GM19351 (cell line): ENCODE measurements at regions not wholly inside any gene's neighbourhood (a gene's known extent, or its start where the extent isn't known, plus 50 kb on each side); places are given as distances from the start of the nearest gene placed in this dataset.
"Not testable (repeated sequence)": the region's sequence is repeated elsewhere in the genome, so short reads cannot be mapped to it uniquely, and the experiment has no call there.

ENCODE experiments used
- ATAC-seq: cut with Tn5 transposase; IDR thresholded peaks from one replicate; pipeline ENCODE4 v1.9.1; 2021; ENCODE audit warnings: mild to moderate bottlenecking, moderate library complexity; ENCODE audit not compliant: unreplicated experiment

DNA sequence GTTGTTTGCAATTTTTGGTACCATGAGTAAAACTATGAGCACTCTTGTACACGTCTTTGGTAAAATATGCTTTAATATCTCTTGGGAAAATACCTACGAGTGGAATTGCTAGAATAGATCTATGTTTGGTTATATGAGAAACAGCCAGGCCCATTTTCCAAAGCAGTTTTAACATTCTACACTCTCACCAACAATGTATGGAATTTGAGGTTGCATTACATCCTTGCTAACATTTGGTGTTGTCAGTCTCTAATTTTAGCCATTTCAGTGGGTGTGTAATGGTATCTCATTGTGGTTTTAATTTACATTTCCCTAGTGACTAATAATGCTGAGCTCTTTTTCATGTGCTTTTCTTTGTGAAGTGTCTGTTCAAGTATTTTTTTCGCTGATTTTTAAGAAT lies 118.9 kb upstream of the TCF4 start:
- no peak for ATAC-seq

GRCh38 chr18:55699233-55699765 lies 111.3 kb upstream of the TCF4 start:
- ATAC-seq: no peak

- no peak for ATAC-seq
Observed at GRCh38 chr18:55696811-55697210, 108.8 kb upstream of the TCF4 start.

- no peak for ATAC-seq
Observed at GRCh38 chr18:55695091-55695490, 107.1 kb upstream of the TCF4 start.

GRCh38 chr18:55694291-55694690 lies 106.3 kb upstream of the TCF4 start:
- no peak for ATAC-seq

DNA sequence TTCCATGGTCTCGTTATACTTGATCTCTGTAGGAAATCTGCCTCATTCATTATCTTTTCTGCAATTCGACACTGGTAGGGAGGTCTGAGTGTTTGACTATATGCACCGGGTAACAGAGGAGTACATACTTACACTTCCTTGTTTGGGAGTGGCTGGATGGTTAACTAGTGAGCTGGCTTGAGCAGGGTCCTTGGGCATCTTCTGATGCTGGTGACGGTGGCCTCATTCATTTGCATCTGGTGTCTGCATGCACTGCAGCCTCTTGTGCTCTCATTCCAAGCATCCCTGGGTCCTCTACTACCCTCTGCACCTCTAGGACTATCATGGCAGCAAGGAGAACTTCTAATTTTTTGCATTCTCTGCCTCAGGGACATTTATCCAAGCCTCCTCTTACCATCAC lies 100.0 kb upstream of the TCF4 start:
- ATAC-seq: no peak

DNA sequence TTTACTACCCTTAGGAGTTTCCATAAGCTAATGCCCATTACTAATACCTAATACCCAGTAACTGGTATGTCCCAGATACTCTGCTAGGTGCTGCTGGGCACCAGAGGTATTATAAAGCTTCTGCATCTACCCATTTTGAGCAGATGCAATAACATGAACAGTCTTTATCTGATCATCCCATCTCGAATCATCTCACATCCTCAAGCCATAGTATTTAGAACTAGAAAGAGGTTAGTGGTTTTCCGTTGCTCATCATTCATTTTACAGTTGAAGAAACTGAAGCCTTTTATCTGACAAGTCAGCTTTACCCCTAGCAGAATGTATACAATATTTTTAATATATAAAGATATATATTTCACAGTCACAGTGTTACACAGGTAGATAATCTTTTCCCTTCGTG lies 99.1 kb upstream of the TCF4 start:
- no peak for ATAC-seq

GRCh38 chr18:55685638-55686037 lies 97.6 kb upstream of the TCF4 start:
- ATAC-seq: no peak

GRCh38 chr18:55672574-55673361 lies 84.8 kb upstream of the TCF4 start:
- no peak for ATAC-seq

DNA sequence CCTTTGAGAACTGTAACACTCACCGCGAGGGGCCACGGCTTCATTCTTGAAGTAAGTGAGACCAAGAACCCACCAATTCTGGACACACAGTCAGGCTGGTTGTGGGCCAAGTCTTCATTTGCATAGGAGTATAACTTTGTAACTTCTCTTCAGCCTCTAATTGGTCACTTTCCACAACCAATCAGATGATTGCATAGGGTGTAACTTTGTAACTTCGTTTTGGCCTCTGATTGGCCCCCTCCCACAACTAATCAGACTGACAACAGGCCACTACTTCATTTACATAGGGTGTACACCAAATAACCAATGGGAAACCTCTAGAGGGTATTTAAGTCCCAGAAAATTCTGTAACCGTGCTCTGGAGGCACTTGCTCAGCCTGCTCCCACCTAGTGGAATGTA lies 77.5 kb upstream of the TCF4 start:
- no peak for ATAC-seq

- ATAC-seq: not testable (repeated sequence)
Observed at GRCh38 chr18:55664758-55665400, 76.9 kb upstream of the TCF4 start.

DNA sequence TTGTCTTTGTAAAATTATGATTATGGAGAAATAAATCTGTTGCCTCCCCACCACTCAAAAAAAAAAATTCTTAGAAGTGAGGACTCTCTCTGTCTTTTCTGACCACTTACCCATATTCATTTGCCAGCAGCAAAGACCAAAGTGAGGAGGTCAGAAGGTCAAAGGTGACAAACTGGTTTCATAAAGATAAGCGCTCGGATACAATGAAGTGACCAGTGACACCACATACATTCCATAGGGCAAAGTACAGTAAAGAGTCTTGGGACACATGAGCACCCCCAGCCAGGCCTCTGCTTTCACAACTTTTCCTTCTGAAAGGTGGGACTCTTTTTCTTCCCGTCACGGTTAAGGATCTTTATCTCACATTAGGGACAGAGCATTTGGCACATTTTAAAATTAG lies 75.9 kb upstream of the TCF4 start:
- no peak for ATAC-seq

- ATAC-seq: no peak
Observed at GRCh38 chr18:55658598-55658997, 70.6 kb upstream of the TCF4 start.

DNA sequence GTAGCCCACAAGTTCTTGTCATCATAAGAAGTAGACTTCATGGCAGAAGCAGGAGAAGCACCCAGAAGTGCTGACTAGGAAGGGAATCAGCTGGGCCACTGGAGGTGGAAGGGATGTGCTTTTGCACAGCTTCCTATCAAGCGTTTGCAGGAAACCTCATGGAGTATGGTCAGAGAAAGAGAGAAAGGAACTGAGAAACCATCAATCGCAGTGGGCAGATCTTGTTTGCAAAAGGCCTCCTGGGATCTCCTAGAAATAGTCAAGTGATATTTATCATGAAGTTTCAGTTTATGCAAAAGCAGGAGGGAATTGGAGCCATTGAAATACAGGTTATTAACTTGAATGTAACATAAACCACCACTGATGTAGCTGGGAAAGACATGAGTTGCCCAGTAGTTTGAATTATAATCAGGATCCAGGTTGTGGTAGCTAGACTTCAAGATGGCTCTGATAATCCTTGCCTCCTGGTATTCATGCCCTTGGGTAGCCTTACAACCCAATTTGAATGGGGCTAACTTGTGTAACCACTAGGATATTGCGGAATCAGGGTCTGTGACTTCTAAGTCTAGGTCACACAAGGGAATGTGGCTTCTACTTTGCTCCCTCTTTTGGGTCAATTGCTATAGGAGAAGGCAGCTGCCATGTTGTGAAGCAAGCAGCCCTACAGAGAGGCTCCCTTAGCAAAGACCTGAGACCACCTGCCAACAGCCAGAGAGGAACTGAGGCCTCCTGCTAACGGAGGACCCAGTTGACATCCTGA lies 69.8 kb upstream of the TCF4 start:
- ATAC-seq: no peak

GRCh38 chr18:55654986-55655385 lies 67.0 kb upstream of the TCF4 start:
- ATAC-seq: no peak

DNA sequence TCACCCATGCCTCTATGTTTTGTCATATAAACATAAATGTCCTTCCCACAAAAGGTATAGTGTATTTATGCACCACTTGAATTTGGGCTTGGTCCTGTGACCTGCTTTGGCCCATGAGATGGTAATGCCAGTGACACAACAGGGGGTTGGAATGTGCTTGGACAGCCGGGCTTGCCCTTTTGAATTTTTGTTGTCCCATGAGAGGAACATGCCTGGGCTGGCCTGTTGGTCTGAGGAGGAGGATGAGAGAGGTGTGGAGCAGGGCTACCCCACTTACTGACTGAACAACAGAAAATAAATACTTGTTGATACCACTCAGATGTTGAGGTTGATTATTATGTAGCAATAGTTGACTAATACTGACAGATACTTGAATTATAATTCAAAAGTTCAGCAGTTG lies 63.2 kb upstream of the TCF4 start:
- ATAC-seq: no peak

GRCh38 chr18:55650363-55650870 lies 62.4 kb upstream of the TCF4 start:
- no peak for ATAC-seq

GRCh38 chr18:55647331-55647730 lies 59.3 kb upstream of the TCF4 start:
- no peak for ATAC-seq

GRCh38 chr18:55642191-55642590 lies 54.2 kb upstream of the TCF4 start:
- no peak for ATAC-seq

DNA sequence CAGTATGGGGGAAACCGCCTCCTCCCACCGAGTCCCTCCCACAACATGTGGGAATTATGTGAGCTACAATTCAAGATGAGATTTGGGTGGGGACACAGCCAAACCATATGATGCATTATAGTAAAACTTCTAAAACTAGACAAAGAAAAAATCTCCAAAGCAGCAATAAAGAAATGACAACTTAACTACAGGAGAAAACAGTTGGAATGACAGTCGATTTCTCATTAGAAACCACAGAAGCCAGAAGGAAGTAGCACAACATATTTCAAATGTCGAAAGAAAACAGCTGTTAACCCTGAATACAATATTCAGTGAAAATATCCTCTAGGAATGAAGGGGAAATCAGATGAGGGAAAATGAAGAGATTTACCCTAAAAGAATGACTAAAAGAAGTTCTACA lies 53.5 kb upstream of the TCF4 start:
- ATAC-seq: no peak
